SK-N-SH (cell line): ENCODE measurements at regions not wholly inside any gene's neighbourhood (a gene's known extent, or its start where the extent isn't known, plus 50 kb on each side); places are given as distances from the start of the nearest gene placed in this dataset.

Source experiments
- CTCF ChIP-seq: fragments of 200-600 bp; sonication (generic); IDR thresholded peaks from 2 replicates; pipeline ENCODE4 v1.6.1; 2017; ENCODE audit warnings: antibody characterized with exemption, mild to moderate bottlenecking, moderate library complexity
- EZH2phosphoT487 ChIP-seq: fragments of 200-600 bp; sonication (generic); IDR thresholded peaks from 2 replicates; pipeline ENCODE4 v1.6.1; 2017; ENCODE audit warnings: low read depth, mixed run types, mild to moderate bottlenecking, antibody characterized with exemption, moderate library complexity, borderline replicate concordance
- FOXM1 ChIP-seq: IDR thresholded peaks from 2 replicates; pipeline ENCODE4 v1.4.0; 2012; ENCODE audit warnings: low read depth, mild to moderate bottlenecking
- GATA2 ChIP-seq: sonication (generic); formaldehyde crosslinking; IDR thresholded peaks from 2 replicates; pipeline ENCODE4 v1.5.0; 2020; ENCODE audit warnings: mild to moderate bottlenecking, missing genetic modification reagents
- NFIC ChIP-seq: IDR thresholded peaks from 2 replicates; pipeline ENCODE4 v1.4.0; 2012; ENCODE audit warnings: borderline replicate concordance
- POLR2AphosphoS5 ChIP-seq: IDR thresholded peaks from 2 replicates; pipeline ENCODE4 v1.6.1; 2012; ENCODE audit warnings: low read depth, low read length
- RAD21 ChIP-seq: IDR thresholded peaks from 2 replicates; pipeline ENCODE4 v1.6.1; 2012; ENCODE audit warnings: mild to moderate bottlenecking, low read length
- RCOR1 ChIP-seq: fragments of 150-350 bp; IDR thresholded peaks from 2 replicates; pipeline ENCODE4 v1.6.1; 2017; ENCODE audit warnings: antibody characterized with exemption, low read length
- RXRA ChIP-seq: IDR thresholded peaks from 2 replicates; pipeline ENCODE4 v1.4.0; 2012; ENCODE audit warnings: low read depth, mild to moderate bottlenecking, borderline replicate concordance
- SIN3A ChIP-seq: IDR thresholded peaks from 2 replicates; pipeline ENCODE4 v1.6.1; 2012; ENCODE audit warnings: low read depth, mild to moderate bottlenecking, low read length, moderate library complexity, borderline replicate concordance
- SMC3 ChIP-seq: IDR thresholded peaks from 2 replicates; pipeline ENCODE4 v1.6.1; 2012; ENCODE audit warnings: low read depth, low read length, improper control_type of control experiment
- TAF1 ChIP-seq: IDR thresholded peaks from 2 replicates; pipeline ENCODE4 v1.6.1; 2012; ENCODE audit warnings: low read depth, mild to moderate bottlenecking, low read length, moderate library complexity, borderline replicate concordance

GRCh38 chr13:89163096-89163495 is 1491.9 kb downstream of the SLITRK5 start:
- TF ChIP-seq CTCF (no peak), RAD21 (no peak), RXRA (no peak), POLR2AphosphoS5 (no peak), EZH2phosphoT487 (no peak), SIN3A (no peak), GATA2 (CRISPR knock-in tag) (no peak), RCOR1 (no peak), TAF1 (no peak), NFIC (no peak), SMC3 (no peak), FOXM1 (no peak)
